ENCODE measurements at regions not wholly inside any gene's neighbourhood (a gene's known extent, or its start where the extent isn't known, plus 50 kb on each side); places are given as distances from the start of the nearest gene placed in this dataset.

DNA sequence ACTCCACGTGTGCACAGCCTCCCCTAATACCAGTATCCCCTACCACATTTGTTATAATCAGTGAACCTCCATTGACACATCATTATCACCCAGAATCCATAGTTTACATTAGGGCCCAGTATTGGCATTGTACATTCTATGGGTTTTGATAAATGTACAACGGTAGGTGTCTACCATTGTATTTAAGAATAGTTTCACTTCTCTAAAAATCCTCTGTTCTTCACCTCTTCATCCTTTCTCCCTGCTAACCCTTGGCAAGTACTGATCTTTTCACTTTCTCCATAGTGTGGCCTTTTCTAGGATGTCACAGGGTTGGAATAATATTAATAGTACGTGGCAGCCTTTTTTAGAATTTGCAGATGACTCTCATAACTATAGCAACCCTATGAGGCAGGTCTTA lies 353.8 kb downstream of the DDX10 start:
- Histone ChIP-seq H3K27ac (ENCODE audit: low read depth in 2 of 2, low read length in 1 of 2) (no peak overlapping the region), H3K36me3 (replicated peaks in 1 of 2; ENCODE audit: control insufficient read depth in 1 of 2, insufficient read depth in 2 of 2, low read length in 1 of 2) (no peaks in the 10 kb centered on the region), H3K9me3 (no peaks in the 10 kb centered on the region), H3K27me3 (ENCODE audit: insufficient read depth) (no peaks in the 10 kb centered on the region), H3K9ac (no peak overlapping the region), H3K4me1 (ENCODE audit: control insufficient read depth in 1 of 2, insufficient read depth in 2 of 2, low read depth in 1 of 2, low read length in 1 of 2) (peaks cover 6% of the 10 kb centered on the region in 2 experiments; a peak in 2 of 4 replicates), H3K9me2 (no peaks in the 10 kb centered on the region), H2AFZ (ENCODE audit: low read depth) (no peak overlapping the region), H4K20me1 (ENCODE audit: insufficient read depth) (no peaks in the 10 kb centered on the region), H3K4me3 (ENCODE audit: low read depth in 2 of 2, low read length in 1 of 2) (no peak overlapping the region), H3K4me2 (no peak overlapping the region), H3K79me2 (ENCODE audit: insufficient read depth) (no peaks in the 10 kb centered on the region), H3F3A (replicated peaks; ENCODE audit: insufficient read depth) (peaks cover 15% of the 10 kb centered on the region)
- 82% methylated on average over 3 of the region's 3 CpGs for WGBS (ENCODE audit: low lambda C conversion rate)
- no peak for TF ChIP-seq EP300 (IDR thresholded peaks at IDR 0.05; ENCODE audit: borderline replicate concordance in 1 of 2, low read depth in 1 of 2, low read length in 1 of 2)
- TF ChIP-seq, protein P1, sequence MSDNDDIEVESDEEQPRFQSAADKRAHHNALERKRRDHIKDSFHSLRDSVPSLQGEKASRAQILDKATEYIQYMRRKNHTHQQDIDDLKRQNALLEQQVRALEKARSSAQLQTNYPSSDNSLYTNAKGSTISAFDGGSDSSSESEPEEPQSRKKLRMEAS (IDR thresholded peaks at IDR 0.05; ENCODE audit: low read depth), result no peak
- no peak for TF ChIP-seq TAF1 (IDR thresholded peaks at IDR 0.05; ENCODE audit: borderline replicate concordance, low read depth, low read length)
- TF ChIP-seq, protein P2, sequence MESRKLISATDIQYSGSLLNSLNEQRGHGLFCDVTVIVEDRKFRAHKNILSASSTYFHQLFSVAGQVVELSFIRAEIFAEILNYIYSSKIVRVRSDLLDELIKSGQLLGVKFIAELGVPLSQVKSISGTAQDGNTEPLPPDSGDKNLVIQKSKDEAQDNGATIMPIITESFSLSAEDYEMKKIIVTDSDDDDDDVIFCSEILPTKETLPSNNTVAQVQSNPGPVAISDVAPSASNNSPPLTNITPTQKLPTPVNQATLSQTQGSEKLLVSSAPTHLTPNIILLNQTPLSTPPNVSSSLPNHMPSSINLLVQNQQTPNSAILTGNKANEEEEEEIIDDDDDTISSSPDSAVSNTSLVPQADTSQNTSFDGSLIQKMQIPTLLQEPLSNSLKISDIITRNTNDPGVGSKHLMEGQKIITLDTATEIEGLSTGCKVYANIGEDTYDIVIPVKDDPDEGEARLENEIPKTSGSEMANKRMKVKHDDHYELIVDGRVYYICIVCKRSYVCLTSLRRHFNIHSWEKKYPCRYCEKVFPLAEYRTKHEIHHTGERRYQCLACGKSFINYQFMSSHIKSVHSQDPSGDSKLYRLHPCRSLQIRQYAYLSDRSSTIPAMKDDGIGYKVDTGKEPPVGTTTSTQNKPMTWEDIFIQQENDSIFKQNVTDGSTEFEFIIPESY (IDR thresholded peaks at IDR 0.05; ENCODE audit: borderline replicate concordance, low read depth), result no peak
- no peak for TF ChIP-seq TEAD4 (IDR thresholded peaks at IDR 0.05; ENCODE audit: borderline replicate concordance, insufficient read depth)
- TF ChIP-seq RXRA (IDR thresholded peaks at IDR 0.05; ENCODE audit: borderline replicate concordance, low read depth), result no peak
- TF ChIP-seq, protein P3, sequence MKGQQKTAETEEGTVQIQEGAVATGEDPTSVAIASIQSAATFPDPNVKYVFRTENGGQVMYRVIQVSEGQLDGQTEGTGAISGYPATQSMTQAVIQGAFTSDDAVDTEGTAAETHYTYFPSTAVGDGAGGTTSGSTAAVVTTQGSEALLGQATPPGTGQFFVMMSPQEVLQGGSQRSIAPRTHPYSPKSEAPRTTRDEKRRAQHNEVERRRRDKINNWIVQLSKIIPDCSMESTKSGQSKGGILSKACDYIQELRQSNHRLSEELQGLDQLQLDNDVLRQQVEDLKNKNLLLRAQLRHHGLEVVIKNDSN (IDR thresholded peaks at IDR 0.05; ENCODE audit: borderline replicate concordance, low read depth), result no peak
- TF ChIP-seq RCOR1 (IDR thresholded peaks at IDR 0.05; ENCODE audit: low read length), result no peak
- TF ChIP-seq POLR2AphosphoS5 (IDR thresholded peaks at IDR 0.05; ENCODE audit: low read depth, low read length), result no peak
- TF ChIP-seq SIN3A (IDR thresholded peaks at IDR 0.05; ENCODE audit: borderline replicate concordance, low read depth, low read length), result no peak
- TF ChIP-seq SMC3 (IDR thresholded peaks at IDR 0.05; ENCODE audit: low read depth, low read length), result no peak
- TF ChIP-seq NRF1 (IDR thresholded peaks at IDR 0.05; ENCODE audit: low read depth, low read length), result no peak
- no peak for TF ChIP-seq YY1 (IDR thresholded peaks at IDR 0.05; ENCODE audit: low read depth)
- no peak for TF ChIP-seq MXI1 (IDR thresholded peaks at IDR 0.05; ENCODE audit: low read depth, low read length)
- TF ChIP-seq, protein P4, sequence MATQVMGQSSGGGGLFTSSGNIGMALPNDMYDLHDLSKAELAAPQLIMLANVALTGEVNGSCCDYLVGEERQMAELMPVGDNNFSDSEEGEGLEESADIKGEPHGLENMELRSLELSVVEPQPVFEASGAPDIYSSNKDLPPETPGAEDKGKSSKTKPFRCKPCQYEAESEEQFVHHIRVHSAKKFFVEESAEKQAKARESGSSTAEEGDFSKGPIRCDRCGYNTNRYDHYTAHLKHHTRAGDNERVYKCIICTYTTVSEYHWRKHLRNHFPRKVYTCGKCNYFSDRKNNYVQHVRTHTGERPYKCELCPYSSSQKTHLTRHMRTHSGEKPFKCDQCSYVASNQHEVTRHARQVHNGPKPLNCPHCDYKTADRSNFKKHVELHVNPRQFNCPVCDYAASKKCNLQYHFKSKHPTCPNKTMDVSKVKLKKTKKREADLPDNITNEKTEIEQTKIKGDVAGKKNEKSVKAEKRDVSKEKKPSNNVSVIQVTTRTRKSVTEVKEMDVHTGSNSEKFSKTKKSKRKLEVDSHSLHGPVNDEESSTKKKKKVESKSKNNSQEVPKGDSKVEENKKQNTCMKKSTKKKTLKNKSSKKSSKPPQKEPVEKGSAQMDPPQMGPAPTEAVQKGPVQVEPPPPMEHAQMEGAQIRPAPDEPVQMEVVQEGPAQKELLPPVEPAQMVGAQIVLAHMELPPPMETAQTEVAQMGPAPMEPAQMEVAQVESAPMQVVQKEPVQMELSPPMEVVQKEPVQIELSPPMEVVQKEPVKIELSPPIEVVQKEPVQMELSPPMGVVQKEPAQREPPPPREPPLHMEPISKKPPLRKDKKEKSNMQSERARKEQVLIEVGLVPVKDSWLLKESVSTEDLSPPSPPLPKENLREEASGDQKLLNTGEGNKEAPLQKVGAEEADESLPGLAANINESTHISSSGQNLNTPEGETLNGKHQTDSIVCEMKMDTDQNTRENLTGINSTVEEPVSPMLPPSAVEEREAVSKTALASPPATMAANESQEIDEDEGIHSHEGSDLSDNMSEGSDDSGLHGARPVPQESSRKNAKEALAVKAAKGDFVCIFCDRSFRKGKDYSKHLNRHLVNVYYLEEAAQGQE (IDR thresholded peaks at IDR 0.05; ENCODE audit: low read depth, low read length), result no peak
- no peak for TF ChIP-seq FOXM1 (IDR thresholded peaks at IDR 0.05; ENCODE audit: low read depth)
- TF ChIP-seq, protein P5, sequence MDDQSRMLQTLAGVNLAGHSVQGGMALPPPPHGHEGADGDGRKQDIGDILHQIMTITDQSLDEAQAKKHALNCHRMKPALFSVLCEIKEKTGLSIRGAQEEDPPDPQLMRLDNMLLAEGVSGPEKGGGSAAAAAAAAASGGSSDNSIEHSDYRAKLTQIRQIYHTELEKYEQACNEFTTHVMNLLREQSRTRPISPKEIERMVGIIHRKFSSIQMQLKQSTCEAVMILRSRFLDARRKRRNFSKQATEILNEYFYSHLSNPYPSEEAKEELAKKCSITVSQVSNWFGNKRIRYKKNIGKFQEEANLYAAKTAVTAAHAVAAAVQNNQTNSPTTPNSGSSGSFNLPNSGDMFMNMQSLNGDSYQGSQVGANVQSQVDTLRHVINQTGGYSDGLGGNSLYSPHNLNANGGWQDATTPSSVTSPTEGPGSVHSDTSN (IDR thresholded peaks at IDR 0.05), result no peak
- no peak for DNase-seq
- ChIA-PET POLR2A (no interaction called here), CTCF (no interaction called here)

Measured in SK-N-SH (cell line).